Heart left ventricle (tissue), 16 donors: ENCODE measurements at regions not wholly inside any gene's neighbourhood (a gene's known extent, or its start where the extent isn't known, plus 50 kb on each side); places are given as distances from the start of the nearest gene placed in this dataset.

Source experiments
- ATAC-seq, 4 donors: fragments of 200-7000 bp; cut with Tn5 transposase; one replicate each; pipeline ENCODE4 v1.9.1; 2020 to 2022; ENCODE audit warnings: moderate library complexity in 4 of 4, mild to moderate bottlenecking in 3 of 4, moderate number of reproducible peaks in 1 of 4
- DNase-seq, 5 donors: peaks; one replicate each; pipeline ENCODE4 v3.0.0-alpha.2; 2020
- H3K27ac ChIP-seq, 12 donors: fragments of 200-600 bp; sonication (generic) in 4 of 12; one replicate each; pipeline versions ENCODE4 v1.5.0 to v1.8.0; 2016 to 2022; ENCODE audit warnings: mild to moderate bottlenecking in 2 of 12
- H3K27me3 ChIP-seq, 9 donors: fragments of 200-600 bp; sonication (generic) in 2 of 9; one replicate each; pipeline versions ENCODE4 v1.5.1 to v1.8.0; 2016 to 2022; ENCODE audit warnings: mild to moderate bottlenecking in 3 of 9
- H3K36me3 ChIP-seq, 9 donors: fragments of 200-600 bp; sonication (generic) in 2 of 9; one replicate each; pipeline versions ENCODE4 v1.5.0 to v1.8.0; 2018 to 2022; ENCODE audit warnings: mild to moderate bottlenecking in 2 of 9
- H3K4me1 ChIP-seq, 12 donors: fragments of 200-600 bp; sonication (generic) in 4 of 12; one replicate each; pipeline versions ENCODE4 v1.5.0 to v1.8.0; 2016 to 2022; ENCODE audit warnings: mild to moderate bottlenecking in 3 of 12
- H3K4me3 ChIP-seq, 12 donors: fragments of 200-600 bp; sonication (generic) in 4 of 12; one replicate each; pipeline versions ENCODE4 v1.5.0 to v1.8.0; 2017 to 2022; ENCODE audit warnings: mild to moderate bottlenecking in 9 of 12, moderate library complexity in 4 of 12
- H3K9me3 ChIP-seq, 12 donors: fragments of 200-600 bp; sonication (generic) in 4 of 12; one replicate each; pipeline versions ENCODE4 v1.5.0 to v1.8.0; 2016 to 2022; ENCODE audit warnings: mild to moderate bottlenecking in 1 of 12
- CTCF ChIP-seq, 12 donors: fragments of 200-600 bp; sonication (generic) in 4 of 12; IDR thresholded peaks; one replicate each; pipeline versions ENCODE4 v1.5.0 to v1.8.0; 2018 to 2022; ENCODE audit warnings: antibody characterized with exemption in 12 of 12, mild to moderate bottlenecking in 5 of 12
- POLR2A ChIP-seq, 2 donors: fragments of 450-650 bp; IDR thresholded peaks; one replicate each; pipeline ENCODE4 v1.6.1; 2017; ENCODE audit warnings: antibody characterized with exemption in 2 of 2, mild to moderate bottlenecking in 2 of 2, moderate library complexity in 2 of 2
- WGBS, 4 donors: extraction: QIAGEN DNeasy Blood & Tissue Kit in 2 of 4; methylation state at CpG; one replicate each; pipeline versions ENCODE4 v1.1.5 to v1.1.7; 2013 to 2018; 5-methylcytosine and 5-hydroxymethylcytosine counted together
- intact Hi-C, 10 donors: fragments of 100-400 bp; cut with DNase I; formaldehyde crosslinking; loops; one replicate each; pipeline versions ENCODE4 v1.11.1 to v1.14.2; 2022
- donor health status: ischemic (EF 13 %, LVEDD 7.1; RV severe dilation, severe dysfunction).
- donor health status: healthy with polysubstance abuse.
- donor health status: DM: no; HTN: yes; CAD: no.
- donor health status: DM: no; HTN: no; CAD: no.
- donor health status: ischemic (EF 25% LVEDD 6.9; RV normal size, moderate dysfunction).
- donor health status: ischemic (EF 25% LVEDD 5.7; RV mildly dilated, moderate dysfunction).
- donor health status: healthy.
- donor health status: DM: yes; HTN: yes; CAD: no.
- donor health status: ischemic (EF 35%, LVEDD 5.7; RV mildly dilated, moderate dysfunction).
- donor health status: nonischemic (EF 11% LVEDD 7.7; RV severe dilation, severe dysfunction).
- donor health status: DM: yes; HTN: yes; CAD: no.
- donor health status: PGD.
- donor health status: ischemic (EF 29% LVEDD 5.4; RV normal size, mild dysfunction).
- donor health status: nonischemic (EF 23%, LVEDD 6.1; RV moderate dilation, normal function).

GRCh38 chr4:73683033-73683432 is 57.3 kb upstream of the CXCL8 start:
- Histone ChIP-seq H3K27me3 (no peaks in the 10 kb centered on the region), H3K9me3 (no peaks in the 10 kb centered on the region), H3K4me3 (no peak overlapping the region), H3K4me1 (peaks cover 0 to 10% (median 0%) of the 10 kb centered on the region in 12 donors), H3K36me3 (no peaks in the 10 kb centered on the region), H3K27ac (no peak overlapping the region)
- TF ChIP-seq CTCF (IDR thresholded peaks at IDR 0.05) (no peak), POLR2A (IDR thresholded peaks at IDR 0.05) (no peak)
- ATAC-seq (no peak), DNase-seq (no peak)
- 91 to 96% (median 94%) methylated on average over 4 of the region's 4 CpGs for WGBS, 4 donors
- intact Hi-C loops, result no loop called here

- Histone ChIP-seq H3K4me3 (no peak overlapping the region), H3K27me3 (no peaks in the 10 kb centered on the region), H3K36me3 (no peaks in the 10 kb centered on the region), H3K9me3 (no peaks in the 10 kb centered on the region), H3K27ac (no peak overlapping the region), H3K4me1 (peaks cover 0 to 10% (median 0%) of the 10 kb centered on the region in 12 donors)
- intact Hi-C loops, result no loop called here
- no peak for TF ChIP-seq CTCF (IDR thresholded peaks at IDR 0.05)
- TF ChIP-seq POLR2A (IDR thresholded peaks at IDR 0.05), result no peak
- ATAC-seq (no peak), DNase-seq (no peak)
- WGBS, 4 donors, result 87 to 95% (median 91%) methylated on average over 1 of the region's 1 CpG
These were observed 56.9 kb upstream of the CXCL8 start for GRCh38 chr4:73683456-73683855.

- H3K9me3 ChIP-seq, result no peaks in the 10 kb centered on the region
- no peaks in the 10 kb centered on the region for H3K36me3 ChIP-seq
- intact Hi-C loops, result no loop called here
- DNase-seq, result no peak
- no peak for ATAC-seq
- no peak overlapping the region for H3K4me3 ChIP-seq
- H3K27me3 ChIP-seq, result no peaks in the 10 kb centered on the region
- 0% methylated on average over 1 of the region's 1 CpG for WGBS, 4 donors
- H3K4me1 ChIP-seq, result peaks cover 0 to 10% (median 0%) of the 10 kb centered on the region in 12 donors
- no peak overlapping the region for H3K27ac ChIP-seq
- TF ChIP-seq CTCF (IDR thresholded peaks at IDR 0.05) (no peak), POLR2A (IDR thresholded peaks at IDR 0.05) (no peak)
These were observed 56.3 kb upstream of the CXCL8 start for GRCh38 chr4:73684097-73684496.

- intact Hi-C loops, result no loop called here
- H3K4me3 ChIP-seq, result no peak overlapping the region
- WGBS, 4 donors, result 78 to 89% (median 81%) methylated on average over 1 of the region's 1 CpG
- ATAC-seq (no peak), DNase-seq (no peak)
- H3K27me3 ChIP-seq, result no peaks in the 10 kb centered on the region
- H3K9me3 ChIP-seq, result no peaks in the 10 kb centered on the region
- no peak overlapping the region for H3K27ac ChIP-seq
- H3K36me3 ChIP-seq, result no peaks in the 10 kb centered on the region
- no peak for TF ChIP-seq CTCF (IDR thresholded peaks at IDR 0.05)
- TF ChIP-seq POLR2A (IDR thresholded peaks at IDR 0.05), result no peak
- peaks cover 0 to 14% (median 0%) of the 10 kb centered on the region in 12 donors for H3K4me1 ChIP-seq
These were observed 55.3 kb upstream of the CXCL8 start for GRCh38 chr4:73685052-73685451.
